A673 (cell line): ENCODE measurements at regions not wholly inside any gene's neighbourhood (a gene's known extent, or its start where the extent isn't known, plus 50 kb on each side); places are given as distances from the start of the nearest gene placed in this dataset.

ENCODE experiments used
- BruUV-seq: library from RNA; stranded (reverse); fragments of 400-500 nt; replicated peaks from 2 replicates; lab custom pipeline; 2021; lab: Mats Ljungman, UMichigan
- CTCF ChIA-PET: fragments of 300-600 bp; sonication (Branson Sonifier 250); formaldehyde crosslinking; loops from one replicate; lab custom pipeline; 2022; ENCODE audit warnings: antibody characterized with exemption; lab: Charles Lee
- POLR2A ChIA-PET: fragments of 300-600 bp; sonication (Branson Sonifier 250); formaldehyde crosslinking; loops from one replicate; lab custom pipeline; 2022; ENCODE audit warnings: antibody characterized with exemption; ENCODE audit not compliant: low non-redundant PET; lab: Charles Lee
- DNase-seq: peaks from one replicate; pipeline ENCODE4 v3.0.0-alpha.2; 2015; ENCODE audit warnings: low spot score
- H3K27ac ChIP-seq: fragments of 200-600 bp; sonication (generic); 2 replicates; pipeline ENCODE4 v1.5.1; 2016; ENCODE audit warnings: mixed run types, low read depth, mild to moderate bottlenecking, mixed read lengths, antibody characterized with exemption, low read length; ENCODE audit not compliant: poor library complexity, severe bottlenecking
- H3K27me3 ChIP-seq: fragments of 200-600 bp; sonication (generic); replicated peaks from 2 replicates; pipeline ENCODE4 v1.6.1; 2017; ENCODE audit warnings: mixed run types, low read depth, mild to moderate bottlenecking, mixed read lengths, antibody characterized with exemption, low read length; ENCODE audit not compliant: insufficient read depth, poor library complexity
- H3K36me3 ChIP-seq: fragments of 200-600 bp; sonication (generic); 2 replicates; pipeline ENCODE4 v1.6.1; 2016; ENCODE audit warnings: mixed run types, mild to moderate bottlenecking, mixed read lengths, antibody characterized with exemption, low read length; ENCODE audit not compliant: insufficient read depth, poor library complexity, severe bottlenecking
- H3K4me1 ChIP-seq: fragments of 200-600 bp; sonication (generic); 2 replicates; pipeline ENCODE4 v1.6.1; 2017; ENCODE audit warnings: mixed run types, mild to moderate bottlenecking, mixed read lengths, antibody characterized with exemption, low read length; ENCODE audit not compliant: insufficient read depth, poor library complexity, severe bottlenecking
- H3K4me3 ChIP-seq: fragments of 200-600 bp; sonication (generic); 2 replicates; pipeline ENCODE4 v1.5.1; 2016; ENCODE audit warnings: low read depth, mixed run types, mild to moderate bottlenecking, mixed read lengths, low read length; ENCODE audit not compliant: poor library complexity, severe bottlenecking
- H3K9me3 ChIP-seq: fragments of 200-600 bp; sonication (generic); 2 replicates; pipeline ENCODE4 v1.6.1; 2016; ENCODE audit warnings: mixed run types, low read depth, mild to moderate bottlenecking, mixed read lengths, antibody characterized with exemption, low read length; ENCODE audit not compliant: poor library complexity, severe bottlenecking
- CTCF ChIP-seq: fragments of 300-800, 200-600 bp; sonication (generic); conservative IDR thresholded peaks from 2 replicates; pipeline ENCODE4 v1.5.1; 2017; ENCODE audit warnings: low read depth, mild to moderate bottlenecking, antibody characterized with exemption, low read length, moderate library complexity, mixed read lengths
- EZH2 ChIP-seq: fragments of 200-600 bp; sonication (generic); IDR thresholded peaks from 2 replicates; pipeline ENCODE4 v1.6.1; 2017; ENCODE audit warnings: borderline replicate concordance, low read depth, mild to moderate bottlenecking, mixed read lengths, antibody characterized with exemption, low read length; ENCODE audit not compliant: poor library complexity, severe bottlenecking
- intact Hi-C: fragments of 100-400 bp; cut with micrococcal nuclease; formaldehyde crosslinking; loops from one replicate; pipeline ENCODE4 v1.10.0; 2022; ENCODE audit not compliant: unreplicated experiment

- Histone ChIP-seq H3K36me3 (no peaks in the 10 kb centered on the region), H3K4me3 (no peak overlapping the region), H3K27ac (no peak overlapping the region), H3K9me3 (no peaks in the 10 kb centered on the region), H3K4me1 (peaks cover 5% of the 10 kb centered on the region), H3K27me3 (no peaks in the 10 kb centered on the region)
- BruUV-seq: no TSS peak
- DNase-seq: no peak
- ChIA-PET POLR2A (no interaction called here), CTCF (no interaction called here)
- TF ChIP-seq EZH2 (no peak), CTCF (no peak)
- intact Hi-C loops: no loop called here
These were observed 116.9 kb downstream of the PFDN4 start for GRCh38 chr20:54324652-54325285.

GRCh38 chr20:54335299-54335698 is 127.4 kb downstream of the PFDN4 start:
- H3K4me1 ChIP-seq: no peaks in the 10 kb centered on the region
- no peak overlapping the region for H3K27ac ChIP-seq
- TF ChIP-seq CTCF (no peak), EZH2 (no peak)
- no peak overlapping the region for H3K4me3 ChIP-seq
- H3K27me3 ChIP-seq: no peaks in the 10 kb centered on the region
- ChIA-PET POLR2A (no interaction called here), CTCF (no interaction called here)
- no peak for DNase-seq
- H3K36me3 ChIP-seq: no peaks in the 10 kb centered on the region
- intact Hi-C loops: no loop called here
- no peaks in the 10 kb centered on the region for H3K9me3 ChIP-seq
- no TSS peak for BruUV-seq

DNA sequence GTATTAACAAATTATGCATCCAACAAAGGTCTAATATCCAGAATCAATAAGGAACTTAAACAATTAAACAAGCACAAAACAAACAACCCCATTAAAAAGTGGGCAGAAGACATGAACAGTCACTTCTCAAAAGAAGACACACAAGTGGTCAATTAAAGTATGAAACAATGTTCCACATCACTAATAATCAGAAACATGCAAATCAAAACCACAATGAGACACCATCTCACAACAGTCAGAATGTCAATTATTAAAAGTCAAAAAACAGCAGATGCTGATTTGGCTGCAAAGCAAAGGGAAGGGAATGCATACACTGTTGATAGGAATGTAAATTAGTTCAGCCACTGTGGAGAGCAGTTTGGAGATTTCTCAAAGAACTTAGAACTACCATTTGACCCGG is 129.3 kb downstream of the PFDN4 start:
- H3K36me3 ChIP-seq: no peaks in the 10 kb centered on the region
- no peak for DNase-seq
- TF ChIP-seq CTCF (no peak), EZH2 (no peak)
- POLR2A ChIA-PET: no interaction called here
- H3K27ac ChIP-seq: no peak overlapping the region
- BruUV-seq: no TSS peak
- intact Hi-C loops: no loop called here
- no peaks in the 10 kb centered on the region for H3K4me1 ChIP-seq
- no peaks in the 10 kb centered on the region for H3K27me3 ChIP-seq
- H3K4me3 ChIP-seq: no peak overlapping the region
- CTCF ChIA-PET: no interaction called here
- no peaks in the 10 kb centered on the region for H3K9me3 ChIP-seq
